ENCODE measurements at regions not wholly inside any gene's neighbourhood (a gene's known extent, or its start where the extent isn't known, plus 50 kb on each side); places are given as distances from the start of the nearest gene placed in this dataset.

DNA sequence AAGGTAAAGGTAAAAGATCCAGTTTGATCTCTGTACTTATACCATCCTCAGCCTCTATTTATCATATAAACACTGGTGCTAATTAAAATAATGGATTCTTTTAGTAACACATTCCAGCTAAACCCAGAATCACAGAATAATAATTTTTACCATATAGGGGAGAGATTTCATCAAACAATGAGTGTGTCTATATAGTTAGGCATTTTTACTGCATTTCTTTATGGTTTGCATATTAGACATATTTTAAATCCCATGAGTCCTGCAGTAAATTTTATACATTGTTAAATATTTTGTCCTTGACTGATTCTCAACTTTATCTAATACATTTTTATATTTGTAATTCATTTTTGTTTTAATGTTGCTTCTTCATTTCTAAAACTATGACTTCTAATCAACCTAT is 323.7 kb upstream of the AGTR1 start:
- no peak for TF ChIP-seq POLR2A (IDR thresholded peaks at IDR 0.05)
- TF ChIP-seq CTCF (IDR thresholded peaks at IDR 0.05) = no peak

Data from breast epithelium (tissue), 3 donors.